ENCODE measurements at regions not wholly inside any gene's neighbourhood (a gene's known extent, or its start where the extent isn't known, plus 50 kb on each side); places are given as distances from the start of the nearest gene placed in this dataset.

GRCh38 chr3:25338158-25338725, 89.8 kb upstream of the RARB start:
- H3K4me2 ChIP-seq: no peak overlapping the region
- H3K4me3 ChIP-seq: no peak overlapping the region
- H3K9me3 ChIP-seq: no peaks in the 10 kb centered on the region
- POLR2A ChIA-PET: no interaction called here
- no peak for ATAC-seq
- H3K4me1 ChIP-seq: no peaks in the 10 kb centered on the region
- H3K27ac ChIP-seq: no peak overlapping the region
- FAIRE-seq: no peak
- 42% methylated on average over 1 of the region's 1 CpG for WGBS (ENCODE audit: missing lambda C conversion rate)
- CTCF ChIA-PET: interaction anchor here (1.2 kb wide), 1 partner anchor 35 kb away, joined by 3 read pairs; no protein-coding TSS in a partner anchor
- no peak for TF ChIP-seq ZC3H11A (IDR thresholded peaks at IDR 0.05)
- TF ChIP-seq JUN (IDR thresholded peaks at IDR 0.05): no peak
- TF ChIP-seq BCL3 (IDR thresholded peaks at IDR 0.05): no peak
- TF ChIP-seq BHLHE40 (IDR thresholded peaks at IDR 0.05; ENCODE audit: low read depth, low read length): no peak
- no peak for TF ChIP-seq GATA3 (IDR thresholded peaks at IDR 0.05; ENCODE audit: borderline replicate concordance)
- no peak for TF ChIP-seq HOXB5 (CRISPR knock-in tag; IDR thresholded peaks at IDR 0.05)
- no peak for TF ChIP-seq NFE2L2 (conservative IDR thresholded peaks at IDR 0.05; ENCODE audit: low read length)
- no peak for TF ChIP-seq RAD21 (conservative IDR thresholded peaks at IDR 0.05 in 1 of 2, IDR thresholded peaks at IDR 0.05 in 1 of 2)
- no peak for TF ChIP-seq HOXA7 (CRISPR knock-in tag; IDR thresholded peaks at IDR 0.05)
- no peak for DNase-seq (ENCODE audit: low read depth in 1 of 2, low spot score in 1 of 2)

GRCh38 chr3:25339225-25339624, 88.8 kb upstream of the RARB start:
- ChIA-PET CTCF (interaction anchor here (1.2 to 2.7 kb wide), 2 partner anchors 10 to 36 kb away, joined by 3 to 12 read pairs; no protein-coding TSS in a partner anchor), POLR2A (no interaction called here)

More at GRCh38 chr3:25339225-25339624, 88.8 kb upstream of the RARB start:
- DNase-seq (ENCODE audit: low read depth in 1 of 2, low spot score in 1 of 2): no peak
- no peak for ATAC-seq
- no peaks in the 10 kb centered on the region for H3K4me1 ChIP-seq
- no peak for FAIRE-seq
- TF ChIP-seq USF2 (IDR thresholded peaks at IDR 0.05) (no peak), POLR2A (IDR thresholded peaks at IDR 0.05; ENCODE audit: low read length) (no peak), NFE2L2 (conservative IDR thresholded peaks at IDR 0.05; ENCODE audit: low read length) (no peak), ESRRA (IDR thresholded peaks at IDR 0.05; ENCODE audit: borderline replicate concordance, low read length) (no peak), SREBF2 (IDR thresholded peaks at IDR 0.05) (no peak), JUNB (IDR thresholded peaks at IDR 0.05) (no peak), ELK1 (IDR thresholded peaks at IDR 0.05; ENCODE audit: low read depth, low read length) (no peak), HES2 (IDR thresholded peaks at IDR 0.05) (no peak), HEYL (CRISPR knock-in tag; IDR thresholded peaks at IDR 0.05) (no peak), REST (IDR thresholded peaks at IDR 0.05) (no peak), MYC (IDR thresholded peaks at IDR 0.05; ENCODE audit: borderline replicate concordance, low read length) (no peak), CBX2 (IDR thresholded peaks at IDR 0.05; ENCODE audit: borderline replicate concordance, low read depth) (no peak)
- no peak overlapping the region for H3K27ac ChIP-seq
- no peak overlapping the region for H3K4me2 ChIP-seq
- 77% methylated on average over 9 of the region's 9 CpGs for WGBS (ENCODE audit: missing lambda C conversion rate)
- H3K9me3 ChIP-seq: no peaks in the 10 kb centered on the region
- H3K4me3 ChIP-seq: no peak overlapping the region
